ENCODE measurements at regions not wholly inside any gene's neighbourhood (a gene's known extent, or its start where the extent isn't known, plus 50 kb on each side); places are given as distances from the start of the nearest gene placed in this dataset.

GRCh38 chr1:29920316-29920715 is 684.0 kb downstream of the PTPRU start:
- no peak for TF ChIP-seq SP1 (IDR thresholded peaks at IDR 0.05; ENCODE audit: low read depth, low read length)
- no peak for TF ChIP-seq ESRRA (IDR thresholded peaks at IDR 0.05; ENCODE audit: low read length)
- no peak for TF ChIP-seq SIN3A (IDR thresholded peaks at IDR 0.05; ENCODE audit: low read depth, low read length)
- TF ChIP-seq RELA (IDR thresholded peaks at IDR 0.05; ENCODE audit: borderline replicate concordance, partially characterized antibody), result no peak
- TF ChIP-seq, protein P1, sequence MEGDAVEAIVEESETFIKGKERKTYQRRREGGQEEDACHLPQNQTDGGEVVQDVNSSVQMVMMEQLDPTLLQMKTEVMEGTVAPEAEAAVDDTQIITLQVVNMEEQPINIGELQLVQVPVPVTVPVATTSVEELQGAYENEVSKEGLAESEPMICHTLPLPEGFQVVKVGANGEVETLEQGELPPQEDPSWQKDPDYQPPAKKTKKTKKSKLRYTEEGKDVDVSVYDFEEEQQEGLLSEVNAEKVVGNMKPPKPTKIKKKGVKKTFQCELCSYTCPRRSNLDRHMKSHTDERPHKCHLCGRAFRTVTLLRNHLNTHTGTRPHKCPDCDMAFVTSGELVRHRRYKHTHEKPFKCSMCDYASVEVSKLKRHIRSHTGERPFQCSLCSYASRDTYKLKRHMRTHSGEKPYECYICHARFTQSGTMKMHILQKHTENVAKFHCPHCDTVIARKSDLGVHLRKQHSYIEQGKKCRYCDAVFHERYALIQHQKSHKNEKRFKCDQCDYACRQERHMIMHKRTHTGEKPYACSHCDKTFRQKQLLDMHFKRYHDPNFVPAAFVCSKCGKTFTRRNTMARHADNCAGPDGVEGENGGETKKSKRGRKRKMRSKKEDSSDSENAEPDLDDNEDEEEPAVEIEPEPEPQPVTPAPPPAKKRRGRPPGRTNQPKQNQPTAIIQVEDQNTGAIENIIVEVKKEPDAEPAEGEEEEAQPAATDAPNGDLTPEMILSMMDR (IDR thresholded peaks at IDR 0.05 in 2 of 3, conservative IDR thresholded peaks at IDR 0.05 in 1 of 3; ENCODE audit: control insufficient read depth in 2 of 3, extremely low read depth in 1 of 3, insufficient read depth in 1 of 3, low read depth in 3 of 3, low read length in 3 of 3), result no peak
- no peak for TF ChIP-seq KDM1A (IDR thresholded peaks at IDR 0.05; ENCODE audit: borderline replicate concordance)
- no peak for TF ChIP-seq MLLT1 (IDR thresholded peaks at IDR 0.05)
- no peak for TF ChIP-seq GABPA (IDR thresholded peaks at IDR 0.05; ENCODE audit: low read depth)
- no peak for TF ChIP-seq POLR2AphosphoS5 (IDR thresholded peaks at IDR 0.05; ENCODE audit: low read length)
- TF ChIP-seq, protein P2, sequence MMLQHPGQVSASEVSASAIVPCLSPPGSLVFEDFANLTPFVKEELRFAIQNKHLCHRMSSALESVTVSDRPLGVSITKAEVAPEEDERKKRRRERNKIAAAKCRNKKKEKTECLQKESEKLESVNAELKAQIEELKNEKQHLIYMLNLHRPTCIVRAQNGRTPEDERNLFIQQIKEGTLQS (IDR thresholded peaks at IDR 0.05; ENCODE audit: borderline replicate concordance, extremely low read depth, low read depth, low read length), result no peak
- TF ChIP-seq, protein P3, sequence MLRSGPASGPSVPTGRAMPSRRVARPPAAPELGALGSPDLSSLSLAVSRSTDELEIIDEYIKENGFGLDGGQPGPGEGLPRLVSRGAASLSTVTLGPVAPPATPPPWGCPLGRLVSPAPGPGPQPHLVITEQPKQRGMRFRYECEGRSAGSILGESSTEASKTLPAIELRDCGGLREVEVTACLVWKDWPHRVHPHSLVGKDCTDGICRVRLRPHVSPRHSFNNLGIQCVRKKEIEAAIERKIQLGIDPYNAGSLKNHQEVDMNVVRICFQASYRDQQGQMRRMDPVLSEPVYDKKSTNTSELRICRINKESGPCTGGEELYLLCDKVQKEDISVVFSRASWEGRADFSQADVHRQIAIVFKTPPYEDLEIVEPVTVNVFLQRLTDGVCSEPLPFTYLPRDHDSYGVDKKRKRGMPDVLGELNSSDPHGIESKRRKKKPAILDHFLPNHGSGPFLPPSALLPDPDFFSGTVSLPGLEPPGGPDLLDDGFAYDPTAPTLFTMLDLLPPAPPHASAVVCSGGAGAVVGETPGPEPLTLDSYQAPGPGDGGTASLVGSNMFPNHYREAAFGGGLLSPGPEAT (IDR thresholded peaks at IDR 0.05; ENCODE audit: low read depth), result no peak
- no peak for TF ChIP-seq NRF1 (conservative IDR thresholded peaks at IDR 0.05; ENCODE audit: low read depth, low read length)
- TF ChIP-seq NFXL1 (IDR thresholded peaks at IDR 0.05; ENCODE audit: borderline replicate concordance), result no peak
